Fibroblast of mammary gland (primary cell): ENCODE measurements at regions not wholly inside any gene's neighbourhood (a gene's known extent, or its start where the extent isn't known, plus 50 kb on each side); places are given as distances from the start of the nearest gene placed in this dataset.

ENCODE experiments used
- DNase-seq: peaks from one replicate; pipeline ENCODE4 v3.0.0-alpha.2; 2010; ENCODE audit warnings: low read depth
- H3K4me3 ChIP-seq: 2 replicates; pipeline ENCODE4 v1.5.1; 2011; ENCODE audit warnings: low read depth, mild to moderate bottlenecking, low read length, moderate library complexity; ENCODE audit not compliant: control insufficient read depth
- CTCF ChIP-seq: conservative IDR thresholded peaks from 2 replicates; pipeline ENCODE4 v1.5.1; 2011; ENCODE audit warnings: low read depth, low read length, inconsistent platforms; ENCODE audit not compliant: control insufficient read depth, insufficient read depth

GRCh38 chr4:32192991-32193390 lies 1472.8 kb downstream of the PCDH7 start:
- no peak for TF ChIP-seq CTCF
- H3K4me3 ChIP-seq = no peak overlapping the region

DNA sequence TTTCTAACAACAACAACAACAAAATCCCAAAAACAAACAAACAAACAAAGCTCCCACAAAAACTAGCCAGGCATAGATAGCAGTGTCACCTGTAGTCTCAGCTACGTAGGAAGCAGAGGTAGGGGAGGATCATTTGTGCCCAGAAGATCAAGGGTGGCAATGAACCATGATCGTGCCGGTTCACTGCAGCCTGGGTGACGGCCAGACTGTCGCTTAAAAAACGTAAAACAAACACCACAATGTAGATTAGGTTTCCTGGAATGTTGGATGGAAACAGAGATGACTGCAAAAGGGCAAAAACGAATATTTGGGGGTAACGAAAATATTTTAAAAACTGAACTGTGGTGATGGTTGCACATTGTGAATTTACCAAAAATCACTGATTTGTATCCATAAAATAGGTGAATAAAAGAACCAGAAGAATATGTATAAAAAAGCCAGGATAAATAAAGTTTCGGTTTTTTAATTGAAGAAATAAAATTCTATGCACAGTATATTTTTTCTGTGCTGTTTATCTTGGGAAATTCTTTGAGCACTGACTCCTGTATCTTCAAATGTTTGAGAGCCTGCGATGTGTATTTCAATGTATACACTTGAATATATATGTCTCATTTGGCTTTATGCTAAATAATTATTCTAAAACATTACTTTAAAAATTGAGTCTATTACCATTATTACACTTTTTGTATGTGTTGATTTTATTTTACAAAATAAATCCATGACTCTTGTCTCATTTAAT lies 1477.0 kb downstream of the PCDH7 start:
- TF ChIP-seq CTCF = no peak
- H3K4me3 ChIP-seq = no peak overlapping the region
- no peak for DNase-seq

More at GRCh38 chr4:32192991-32193390, 1472.8 kb downstream of the PCDH7 start:
- no peak for DNase-seq

GRCh38 chr4:32199639-32200038 lies 1479.5 kb downstream of the PCDH7 start:
- no peak overlapping the region for H3K4me3 ChIP-seq
- no peak for TF ChIP-seq CTCF
- DNase-seq = no peak

DNA sequence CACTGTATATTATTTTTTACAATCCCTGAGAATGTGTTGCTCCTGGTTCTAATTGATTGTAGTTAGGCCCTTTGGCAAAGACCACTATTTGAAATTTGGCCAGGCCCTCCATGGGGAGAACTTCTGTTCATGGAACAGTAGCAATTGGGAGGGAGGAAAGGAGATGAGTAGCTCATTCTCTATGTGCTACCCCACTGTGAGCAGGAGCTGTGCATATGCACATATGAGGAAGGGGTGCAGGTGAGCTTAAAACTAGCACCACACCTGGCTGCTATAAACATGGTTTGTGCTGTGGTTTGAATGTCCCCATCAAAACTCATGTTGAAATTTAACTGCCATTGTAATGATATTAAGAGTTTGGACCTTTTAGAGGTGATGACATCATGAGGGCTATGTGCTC lies 1483.2 kb downstream of the PCDH7 start:
- H3K4me3 ChIP-seq = no peak overlapping the region
- DNase-seq = no peak
- no peak for TF ChIP-seq CTCF

DNA sequence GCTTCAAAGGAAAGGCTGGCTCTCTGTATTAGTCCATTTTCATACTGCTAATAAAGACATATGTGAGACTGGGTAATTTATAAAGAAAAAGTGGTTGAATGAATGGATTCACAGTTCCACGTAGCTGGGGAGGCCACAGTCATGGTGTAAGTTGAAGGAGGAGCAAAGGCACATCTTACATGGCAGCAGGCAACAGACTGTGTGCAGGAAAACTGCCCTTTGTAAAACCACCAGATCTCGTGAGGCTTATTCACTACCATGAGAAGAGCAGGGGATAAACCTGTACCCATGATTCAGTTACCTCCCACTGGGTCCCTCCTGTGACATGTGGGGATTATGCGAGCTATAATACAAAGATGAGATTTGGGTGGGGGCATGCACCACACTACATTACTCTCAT lies 1486.6 kb downstream of the PCDH7 start:
- no peak for DNase-seq
- TF ChIP-seq CTCF = no peak
- no peak overlapping the region for H3K4me3 ChIP-seq

DNA sequence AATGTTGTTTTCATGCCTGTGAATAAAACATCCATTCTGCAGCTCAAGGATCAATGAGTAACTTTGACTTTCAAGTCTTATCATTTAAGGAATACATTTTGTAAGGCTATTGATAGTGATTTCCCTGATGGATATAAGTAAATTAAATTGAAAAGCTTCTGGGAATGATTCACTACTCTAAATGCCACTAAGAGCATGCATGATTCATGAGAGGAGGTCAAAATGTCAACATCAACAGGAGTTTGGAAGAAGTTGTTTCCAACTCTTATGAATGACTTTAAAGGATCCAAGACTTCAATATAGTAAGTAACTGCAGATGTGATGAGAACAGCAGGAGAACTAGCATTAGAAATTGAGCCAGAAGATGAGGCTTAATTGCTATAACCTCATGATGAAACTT lies 1487.3 kb downstream of the PCDH7 start:
- H3K4me3 ChIP-seq = no peak overlapping the region
- no peak for TF ChIP-seq CTCF

More for the DNA sequence above, 1487.3 kb downstream of the PCDH7 start:
- peak; percentile 4 for DNase-seq
